Body of pancreas (tissue), 4 donors: ENCODE measurements at regions not wholly inside any gene's neighbourhood (a gene's known extent, or its start where the extent isn't known, plus 50 kb on each side); places are given as distances from the start of the nearest gene placed in this dataset.

Experiments used
- POLR2A ChIP-seq, 3 donors: fragments of 450-650 bp; IDR thresholded peaks; one replicate each; pipeline ENCODE4 v1.6.1; 2016; ENCODE audit warnings: antibody characterized with exemption in 3 of 3, mild to moderate bottlenecking in 2 of 3
- TF ChIP-seq, protein P1 (sequence below), 7 experiments: fragments of 450-650 bp in 4 of 7; fragments of 200-600 bp in 3 of 7; sonication (generic) in 3 of 7; IDR thresholded peaks; one replicate each; pipeline ENCODE4 v1.5.1; 2016 to 2019; ENCODE audit warnings: antibody characterized with exemption in 7 of 7

DNA sequence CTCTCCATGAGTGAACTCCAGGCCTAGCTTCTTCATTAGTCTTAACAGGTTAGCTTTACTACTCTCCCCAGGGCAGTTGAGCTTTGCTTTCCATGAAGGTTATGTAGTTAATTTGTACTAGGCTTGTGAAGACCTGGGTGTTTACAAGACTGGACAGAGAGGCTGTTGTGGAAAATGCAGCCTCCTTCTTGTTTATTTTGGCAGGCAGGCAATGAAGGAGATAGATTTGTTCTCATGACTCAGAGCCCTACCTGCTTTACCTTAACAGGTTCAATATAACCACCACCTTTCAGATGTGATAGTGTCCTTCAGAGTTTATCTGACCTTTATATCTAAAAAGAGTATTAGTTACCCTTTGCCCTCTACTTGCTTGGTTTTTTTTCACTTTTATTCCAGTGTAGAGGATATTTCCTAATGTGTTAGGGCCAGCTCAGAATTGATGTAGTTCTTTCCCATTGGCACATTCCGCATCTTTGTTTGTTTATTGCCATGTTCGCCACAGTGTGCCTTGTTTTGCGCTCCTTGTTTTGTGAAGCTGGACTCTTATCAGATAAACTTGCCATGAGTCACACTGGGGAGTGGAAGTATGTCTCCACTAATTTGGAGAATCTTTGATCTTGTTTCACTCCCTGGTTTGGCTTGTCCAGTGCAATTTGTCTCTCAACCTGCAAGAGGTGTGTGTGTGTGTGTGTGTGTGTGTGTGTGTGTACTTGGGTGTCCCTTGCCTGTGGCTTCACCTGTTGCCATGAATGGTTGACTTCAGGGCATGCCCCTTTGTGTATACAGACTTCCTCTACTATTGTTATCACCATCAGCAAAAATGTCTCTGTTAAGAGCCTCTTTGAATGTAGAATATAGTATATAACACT is 87.4 kb upstream of the MACF1 start:
- TF ChIP-seq, protein P1, sequence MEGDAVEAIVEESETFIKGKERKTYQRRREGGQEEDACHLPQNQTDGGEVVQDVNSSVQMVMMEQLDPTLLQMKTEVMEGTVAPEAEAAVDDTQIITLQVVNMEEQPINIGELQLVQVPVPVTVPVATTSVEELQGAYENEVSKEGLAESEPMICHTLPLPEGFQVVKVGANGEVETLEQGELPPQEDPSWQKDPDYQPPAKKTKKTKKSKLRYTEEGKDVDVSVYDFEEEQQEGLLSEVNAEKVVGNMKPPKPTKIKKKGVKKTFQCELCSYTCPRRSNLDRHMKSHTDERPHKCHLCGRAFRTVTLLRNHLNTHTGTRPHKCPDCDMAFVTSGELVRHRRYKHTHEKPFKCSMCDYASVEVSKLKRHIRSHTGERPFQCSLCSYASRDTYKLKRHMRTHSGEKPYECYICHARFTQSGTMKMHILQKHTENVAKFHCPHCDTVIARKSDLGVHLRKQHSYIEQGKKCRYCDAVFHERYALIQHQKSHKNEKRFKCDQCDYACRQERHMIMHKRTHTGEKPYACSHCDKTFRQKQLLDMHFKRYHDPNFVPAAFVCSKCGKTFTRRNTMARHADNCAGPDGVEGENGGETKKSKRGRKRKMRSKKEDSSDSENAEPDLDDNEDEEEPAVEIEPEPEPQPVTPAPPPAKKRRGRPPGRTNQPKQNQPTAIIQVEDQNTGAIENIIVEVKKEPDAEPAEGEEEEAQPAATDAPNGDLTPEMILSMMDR (IDR thresholded peaks at IDR 0.05), result no peak
- no peak for TF ChIP-seq POLR2A (IDR thresholded peaks at IDR 0.05)
